Astrocyte (in vitro differentiated cells and primary cell): ENCODE measurements at regions not wholly inside any gene's neighbourhood (a gene's known extent, or its start where the extent isn't known, plus 50 kb on each side); places are given as distances from the start of the nearest gene placed in this dataset.

Experiments
- CTCF ChIP-seq: IDR thresholded peaks from 2 replicates; pipeline ENCODE4 v1.5.1; 2011; ENCODE audit warnings: low read depth, mild to moderate bottlenecking, inconsistent platforms, low read length, moderate library complexity; ENCODE audit not compliant: insufficient read depth
- EZH2 ChIP-seq: IDR thresholded peaks from 2 replicates; pipeline ENCODE4 v1.6.1; 2012; ENCODE audit warnings: mild to moderate bottlenecking, low read length, inconsistent platforms; ENCODE audit not compliant: insufficient read depth

GRCh38 chr12:125734137-125734536, 668.9 kb downstream of the AACS start:
- TF ChIP-seq CTCF, result no peak
- no peak for TF ChIP-seq EZH2
